GM18517 (cell line): ENCODE measurements at regions not wholly inside any gene's neighbourhood (a gene's known extent, or its start where the extent isn't known, plus 50 kb on each side); places are given as distances from the start of the nearest gene placed in this dataset.

Source experiments
- ATAC-seq: cut with Tn5 transposase; IDR thresholded peaks from one replicate; pipeline ENCODE4 v1.9.1; 2021; ENCODE audit warnings: mild to moderate bottlenecking, moderate library complexity; ENCODE audit not compliant: unreplicated experiment

DNA sequence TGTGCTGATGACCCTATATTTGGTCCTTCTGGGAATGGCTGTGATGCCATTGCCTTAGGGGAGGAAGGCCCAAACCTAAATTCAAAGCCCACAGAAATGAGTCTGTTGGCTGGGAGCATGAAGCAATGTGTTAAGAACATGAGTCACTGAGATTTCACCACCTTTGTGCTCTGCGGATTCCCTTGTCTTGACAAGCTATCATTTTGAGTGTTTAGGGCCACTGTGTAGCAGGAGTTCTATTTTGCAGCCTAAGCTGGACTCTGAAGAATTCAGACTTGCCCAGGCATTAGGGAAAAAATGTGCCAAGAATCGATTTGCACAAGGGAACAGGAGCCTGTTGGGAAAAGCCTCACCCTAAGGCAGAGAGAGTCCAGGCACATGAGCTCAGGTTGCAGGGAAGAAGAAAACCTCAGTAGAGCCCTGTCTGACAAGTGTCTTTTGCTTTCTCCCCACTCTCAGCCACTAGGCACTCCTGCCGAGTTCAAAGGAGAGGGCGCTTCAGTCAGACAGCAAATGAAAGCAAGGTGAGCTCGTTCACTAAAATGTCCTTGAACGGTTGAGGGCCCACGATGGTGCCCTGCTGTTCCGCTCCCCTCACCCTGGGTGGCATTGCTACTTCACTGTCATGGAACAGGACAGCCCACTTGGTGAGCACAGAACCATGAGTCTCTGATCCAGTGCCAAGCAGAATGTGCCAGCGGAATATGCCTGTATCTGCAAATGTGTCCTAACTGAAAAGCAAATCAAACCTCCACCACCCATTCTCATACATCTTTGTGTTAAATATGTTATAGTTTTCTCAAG is 93.6 kb downstream of the PRLHR start:
- ATAC-seq = no peak

- no peak for ATAC-seq
Measured at GRCh38 chr10:118501171-118501570, 94.3 kb downstream of the PRLHR start.

DNA sequence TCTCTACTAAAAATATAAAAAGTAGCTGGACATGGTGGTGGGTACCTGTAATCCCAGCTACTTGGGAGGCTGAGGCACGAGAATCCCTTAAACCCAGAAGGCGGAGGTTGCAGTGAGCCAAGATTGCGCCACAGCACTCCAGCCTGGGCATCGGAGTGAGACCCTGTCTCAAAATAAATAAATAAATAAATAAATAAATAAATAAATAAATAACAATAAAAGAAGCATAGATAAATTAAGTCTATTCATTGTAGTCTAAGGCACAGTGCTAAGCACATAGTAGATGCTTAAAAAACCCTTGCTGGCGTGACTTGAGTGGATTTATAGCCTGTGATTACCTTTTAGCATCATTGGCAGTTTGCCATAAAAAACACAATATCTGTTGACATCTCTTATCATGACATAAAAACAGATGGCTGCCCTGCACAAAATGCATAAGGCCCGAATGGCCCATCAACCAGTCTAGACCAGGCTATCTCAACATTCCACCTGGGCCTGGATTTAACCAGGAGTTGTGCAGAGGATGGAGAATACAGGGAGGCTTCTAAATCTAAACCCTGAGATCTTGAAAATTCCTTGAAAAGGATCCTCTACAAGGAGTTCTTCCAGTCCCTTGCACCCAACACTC is 94.9 kb downstream of the PRLHR start:
- no peak for ATAC-seq

- ATAC-seq = no peak
Measured at GRCh38 chr10:118499186-118499585, 96.3 kb downstream of the PRLHR start.

- ATAC-seq = no peak
Measured at GRCh38 chr10:118498623-118499022, 96.8 kb downstream of the PRLHR start.

- ATAC-seq = no peak
Measured at GRCh38 chr10:118497227-118497626, 98.2 kb downstream of the PRLHR start.

GRCh38 chr10:118496525-118496924 is 98.9 kb downstream of the PRLHR start:
- no peak for ATAC-seq

- ATAC-seq = no peak
Measured at GRCh38 chr10:118495499-118495898, 99.9 kb downstream of the PRLHR start.

- no peak for ATAC-seq
Measured at GRCh38 chr10:118491055-118491454, 104.4 kb downstream of the PRLHR start.

DNA sequence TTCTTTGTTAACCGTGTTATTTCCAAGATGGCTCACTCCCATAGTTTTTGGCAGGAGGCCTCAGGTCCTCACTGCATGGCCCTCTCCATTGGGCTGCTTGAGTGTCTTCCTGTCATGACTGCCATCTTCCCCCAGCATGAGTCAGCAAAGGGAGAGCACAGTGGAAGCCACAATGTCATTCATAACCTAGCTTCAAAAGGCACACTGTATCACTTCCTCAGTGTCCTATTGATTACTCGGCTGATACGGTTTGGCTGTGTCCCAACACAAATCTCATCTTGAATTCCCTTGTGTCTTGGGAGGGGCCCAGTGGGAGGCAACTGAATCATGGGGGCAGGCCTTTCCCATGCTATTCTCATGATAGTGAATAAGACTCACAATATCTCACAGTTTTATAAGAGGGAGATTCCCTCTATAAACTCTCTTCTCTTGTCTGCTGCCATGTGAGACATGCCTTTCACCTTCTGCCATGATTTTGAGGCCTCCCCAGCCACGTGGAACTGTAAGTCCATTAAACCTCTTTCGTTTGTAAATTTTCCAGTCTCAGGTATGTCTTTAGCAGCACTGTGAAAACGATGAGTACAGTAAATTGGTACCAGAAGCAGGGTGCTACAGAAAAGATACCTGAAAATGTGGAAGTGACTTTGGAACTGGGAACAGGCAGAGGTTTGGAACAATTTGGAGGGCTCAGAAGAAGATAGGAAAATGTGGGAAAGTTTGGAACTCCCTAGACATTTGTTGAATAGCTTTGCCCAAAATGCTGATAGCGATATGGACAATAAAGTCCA is 106.5 kb downstream of the PRLHR start:
- no peak for ATAC-seq

DNA sequence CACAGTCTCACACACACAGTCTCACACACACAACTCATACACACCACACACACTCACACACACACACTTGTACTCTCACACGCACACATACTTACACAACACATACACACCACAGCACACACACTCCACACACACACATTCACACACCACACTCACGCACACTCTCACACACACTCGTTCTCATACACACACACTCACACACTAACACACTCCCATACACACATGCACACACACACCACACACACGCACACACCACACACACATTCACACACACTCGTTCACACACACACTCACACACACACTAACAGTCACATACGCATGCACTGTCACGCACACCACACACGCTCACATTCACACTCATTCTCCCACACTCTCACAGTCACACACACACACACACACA is 109.8 kb downstream of the PRLHR start:
- no peak for ATAC-seq

DNA sequence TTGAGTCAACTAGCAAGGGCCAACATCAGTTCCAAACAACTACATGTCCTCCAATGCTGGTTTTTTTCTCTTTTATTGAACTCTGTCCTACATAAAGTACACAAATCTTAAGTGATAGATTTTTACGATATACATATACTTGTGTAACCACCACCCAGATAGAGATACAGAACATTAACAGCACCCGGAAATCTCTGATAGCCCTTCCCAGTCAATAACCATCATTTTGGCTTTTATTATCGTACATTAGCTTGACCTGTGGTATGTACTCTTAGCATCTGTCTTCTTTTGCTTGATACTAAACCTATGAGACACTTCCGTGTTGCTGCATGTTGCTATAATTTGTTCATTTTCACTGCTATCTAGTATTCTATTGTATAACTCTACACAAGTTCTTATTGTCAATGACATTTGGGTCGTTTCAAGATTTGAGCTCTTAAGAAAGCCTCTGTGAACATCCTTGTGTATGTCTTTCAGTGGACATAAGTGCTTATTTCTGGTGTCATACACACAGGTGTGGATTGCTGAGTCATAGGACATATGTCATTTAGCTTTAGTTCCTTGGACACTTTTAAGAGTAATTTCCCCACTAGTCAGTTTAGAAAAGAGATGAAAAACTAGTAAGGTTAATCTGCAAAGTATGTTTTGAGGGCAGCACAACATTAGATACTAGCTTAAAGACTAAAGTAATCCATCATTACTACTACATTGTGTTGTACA is 111.1 kb downstream of the PRLHR start:
- no peak for ATAC-seq

DNA sequence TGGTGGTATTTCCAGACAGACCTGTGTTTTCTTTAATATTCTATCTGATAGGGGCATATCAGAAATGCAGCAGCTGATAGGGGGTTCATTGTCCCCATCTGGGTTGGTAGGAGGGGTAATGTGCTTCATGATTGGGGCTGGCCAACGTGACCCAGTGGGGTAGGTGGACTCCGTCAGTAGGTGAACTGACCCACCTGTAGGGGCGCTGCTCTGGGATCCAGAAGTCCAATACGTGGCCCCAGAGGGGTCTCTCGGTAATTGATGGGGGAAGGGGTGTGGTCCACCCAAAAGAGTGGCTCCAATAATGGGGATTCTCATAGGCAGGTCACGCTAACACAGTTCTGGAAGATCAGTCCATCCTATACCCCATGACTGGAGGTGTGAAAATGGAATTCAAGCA is 112.0 kb downstream of the PRLHR start:
- ATAC-seq = no peak

DNA sequence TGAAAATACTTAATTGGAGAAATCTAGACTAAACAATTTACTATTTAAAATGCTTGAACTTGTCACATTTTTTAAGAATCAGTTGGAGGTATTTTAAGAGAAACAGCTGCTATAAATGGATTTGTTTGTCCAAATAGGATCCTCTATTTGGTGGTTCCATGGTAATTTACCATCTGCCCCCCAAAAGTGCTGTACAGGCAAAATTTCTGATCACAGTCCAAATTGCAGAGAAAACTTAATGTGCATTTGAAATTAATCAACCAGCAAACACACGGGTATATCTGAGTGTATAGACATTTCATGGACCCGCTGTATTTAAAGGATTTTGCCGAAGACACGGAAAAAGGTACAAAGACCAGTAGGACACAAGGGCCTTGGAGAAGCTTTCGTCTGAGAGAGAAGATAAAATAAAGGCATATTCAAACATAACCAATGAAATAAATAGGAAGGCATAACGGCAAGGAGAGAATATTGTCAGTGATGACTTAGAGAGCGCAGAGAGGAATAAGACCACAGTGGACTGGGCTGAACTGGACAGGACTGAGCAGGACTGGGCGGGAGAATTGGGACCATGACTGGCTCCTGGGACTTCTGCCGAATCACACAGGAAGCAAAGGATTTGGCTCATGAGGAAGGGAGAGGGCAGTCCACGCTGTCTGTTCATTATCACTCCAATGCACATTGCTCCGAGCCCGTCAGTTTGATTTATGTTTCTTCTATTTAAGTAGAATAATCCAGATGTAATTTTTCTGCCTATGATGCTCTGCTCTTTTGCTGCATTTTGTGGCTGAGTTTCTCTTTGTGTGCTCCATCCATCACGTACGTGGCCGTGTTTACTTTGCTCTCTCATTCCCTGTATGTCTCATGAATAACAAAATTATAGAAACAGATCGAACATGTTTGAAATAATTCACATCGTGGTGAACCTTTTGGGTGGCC is 112.8 kb downstream of the PRLHR start:
- ATAC-seq = no peak

- no peak for ATAC-seq
Measured at GRCh38 chr10:118481871-118482270, 113.6 kb downstream of the PRLHR start.

GRCh38 chr10:118475214-118475613 is 120.2 kb downstream of the PRLHR start:
- no peak for ATAC-seq

GRCh38 chr10:118474111-118474510 is 121.3 kb downstream of the PRLHR start:
- ATAC-seq = no peak

DNA sequence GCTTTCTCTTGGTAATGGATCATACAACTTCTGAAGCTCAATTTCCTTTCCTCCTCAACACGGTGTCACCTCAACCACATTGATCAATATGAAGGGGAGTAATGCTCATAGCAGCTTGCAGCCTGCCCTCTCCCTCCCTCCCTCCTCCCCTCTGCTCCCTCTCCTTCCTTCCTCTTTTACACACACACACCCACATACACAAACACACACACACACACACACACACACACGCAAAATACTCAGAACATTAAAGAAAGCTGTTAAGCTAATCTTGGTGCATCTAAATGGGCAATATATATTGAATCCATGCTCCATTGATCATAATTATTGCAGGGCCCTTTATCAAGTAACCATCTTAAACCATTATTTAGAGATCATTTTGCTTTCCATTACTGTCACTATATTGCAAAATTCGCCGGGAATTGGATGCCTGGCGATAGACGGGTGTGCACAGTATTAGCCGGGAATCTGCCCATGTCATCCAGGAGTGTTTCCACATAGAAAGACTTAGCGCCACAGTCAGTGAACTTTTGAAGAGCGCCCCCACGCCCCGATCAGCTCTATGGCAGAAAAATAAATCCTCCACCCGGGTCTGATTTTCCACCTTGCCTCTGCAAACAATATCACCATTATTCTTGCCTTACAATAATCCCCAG is 122.0 kb downstream of the PRLHR start:
- no peak for ATAC-seq
